ENCODE measurements at regions not wholly inside any gene's neighbourhood (a gene's known extent, or its start where the extent isn't known, plus 50 kb on each side); places are given as distances from the start of the nearest gene placed in this dataset.

- H3K9me3 Mint-ChIP-seq (ENCODE audit: low read depth) = no peaks in the 10 kb centered on the region
- no peak overlapping the region for H3K4me3 Mint-ChIP-seq
Observed at GRCh38 chr7:67445728-67446127, 449.1 kb downstream of the TYW1 start.

GRCh38 chr7:67447297-67447696, 450.7 kb downstream of the TYW1 start:
- Mint-ChIP-seq H3K36me3 (no peaks in the 10 kb centered on the region), H3K4me1 (no peaks in the 10 kb centered on the region), H3K27ac (no peak overlapping the region), H3K27me3 (no peaks in the 10 kb centered on the region), H3K9me3 (ENCODE audit: low read depth) (peaks cover 2% of the 10 kb centered on the region), H3K4me3 (no peak overlapping the region)
- CTCF ChIA-PET = no interaction called here
- ATAC-seq (no peak), DNase-seq (no peak)

More at GRCh38 chr7:67445728-67446127, 449.1 kb downstream of the TYW1 start:
- Mint-ChIP-seq H3K27ac (no peak overlapping the region), H3K36me3 (no peaks in the 10 kb centered on the region), H3K4me1 (no peaks in the 10 kb centered on the region), H3K27me3 (no peaks in the 10 kb centered on the region)
- DNase-seq (no peak), ATAC-seq (no peak)
- CTCF ChIA-PET = no interaction called here

GRCh38 chr7:67448271-67448670, 451.6 kb downstream of the TYW1 start:
- DNase-seq (no peak), ATAC-seq (no peak)
- H3K27ac Mint-ChIP-seq = no peak overlapping the region
- H3K36me3 Mint-ChIP-seq = no peaks in the 10 kb centered on the region
- no peaks in the 10 kb centered on the region for H3K4me1 Mint-ChIP-seq
- H3K27me3 Mint-ChIP-seq = no peaks in the 10 kb centered on the region
- H3K9me3 Mint-ChIP-seq (ENCODE audit: low read depth) = peaks cover 8% of the 10 kb centered on the region
- H3K4me3 Mint-ChIP-seq = no peak overlapping the region
- CTCF ChIA-PET = no interaction called here

DNA sequence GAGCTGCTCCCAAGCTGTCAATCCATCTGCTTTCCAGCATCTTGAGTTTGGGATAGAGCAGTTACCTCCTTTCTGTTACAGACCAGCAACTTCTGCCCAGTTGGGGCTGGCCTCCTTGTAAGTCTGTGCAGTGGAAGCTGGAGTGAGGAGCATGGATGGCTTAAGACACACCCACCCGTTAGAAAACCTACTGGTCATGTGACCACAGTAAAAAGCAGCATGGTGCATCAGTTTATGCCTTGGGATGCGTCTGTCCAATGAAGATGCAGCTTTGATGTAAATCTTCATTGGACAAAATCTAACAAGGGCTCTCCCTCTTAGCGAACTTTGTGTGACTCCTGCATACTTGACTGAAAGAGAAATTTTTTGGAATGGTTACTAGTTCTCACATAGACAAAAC, 453.5 kb downstream of the TYW1 start:
- Mint-ChIP-seq H3K4me1 (no peaks in the 10 kb centered on the region), H3K9me3 (ENCODE audit: low read depth) (peaks cover 8% of the 10 kb centered on the region), H3K27me3 (no peaks in the 10 kb centered on the region), H3K4me3 (no peak overlapping the region), H3K36me3 (no peaks in the 10 kb centered on the region), H3K27ac (no peak overlapping the region)
- ATAC-seq = no peak
- CTCF ChIA-PET = no interaction called here
- no peak for DNase-seq

- H3K27ac Mint-ChIP-seq = no peak overlapping the region
- no peaks in the 10 kb centered on the region for H3K36me3 Mint-ChIP-seq
- no peak overlapping the region for H3K4me3 Mint-ChIP-seq
- H3K4me1 Mint-ChIP-seq = no peaks in the 10 kb centered on the region
- CTCF ChIA-PET = no interaction called here
- ATAC-seq (no peak), DNase-seq (no peak)
- no peaks in the 10 kb centered on the region for H3K27me3 Mint-ChIP-seq
- peaks cover 8% of the 10 kb centered on the region for H3K9me3 Mint-ChIP-seq (ENCODE audit: low read depth)
Observed at GRCh38 chr7:67451306-67451705, 454.7 kb downstream of the TYW1 start.

DNA sequence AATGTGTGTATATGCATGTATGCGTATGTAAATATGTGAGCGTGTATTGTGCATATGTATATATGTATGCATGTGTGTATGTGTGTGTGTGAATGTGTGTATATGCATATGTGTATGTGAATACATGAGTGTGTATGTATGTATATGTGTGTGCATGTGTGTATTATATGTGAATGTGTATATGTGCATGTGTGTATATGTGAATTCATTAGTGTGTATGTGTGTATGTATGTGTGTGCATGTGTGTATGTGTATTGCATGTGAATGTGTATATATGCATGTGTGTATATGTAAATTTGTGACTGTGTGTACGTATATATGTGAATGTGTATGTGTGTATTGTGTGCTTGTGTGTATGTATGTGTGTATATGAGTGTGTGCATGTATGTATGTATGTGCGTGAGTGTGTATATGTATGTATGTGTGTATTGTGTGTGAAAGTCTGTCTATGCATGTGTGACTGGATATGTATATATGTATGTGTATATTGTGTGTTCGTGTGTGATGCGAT, 455.9 kb downstream of the TYW1 start:
- Mint-ChIP-seq H3K27me3 (no peaks in the 10 kb centered on the region), H3K4me1 (no peaks in the 10 kb centered on the region), H3K4me3 (no peak overlapping the region), H3K36me3 (no peaks in the 10 kb centered on the region), H3K9me3 (ENCODE audit: low read depth) (peaks cover 8% of the 10 kb centered on the region), H3K27ac (no peak overlapping the region)
- DNase-seq (no peak), ATAC-seq (no peak)
- CTCF ChIA-PET = no interaction called here

DNA sequence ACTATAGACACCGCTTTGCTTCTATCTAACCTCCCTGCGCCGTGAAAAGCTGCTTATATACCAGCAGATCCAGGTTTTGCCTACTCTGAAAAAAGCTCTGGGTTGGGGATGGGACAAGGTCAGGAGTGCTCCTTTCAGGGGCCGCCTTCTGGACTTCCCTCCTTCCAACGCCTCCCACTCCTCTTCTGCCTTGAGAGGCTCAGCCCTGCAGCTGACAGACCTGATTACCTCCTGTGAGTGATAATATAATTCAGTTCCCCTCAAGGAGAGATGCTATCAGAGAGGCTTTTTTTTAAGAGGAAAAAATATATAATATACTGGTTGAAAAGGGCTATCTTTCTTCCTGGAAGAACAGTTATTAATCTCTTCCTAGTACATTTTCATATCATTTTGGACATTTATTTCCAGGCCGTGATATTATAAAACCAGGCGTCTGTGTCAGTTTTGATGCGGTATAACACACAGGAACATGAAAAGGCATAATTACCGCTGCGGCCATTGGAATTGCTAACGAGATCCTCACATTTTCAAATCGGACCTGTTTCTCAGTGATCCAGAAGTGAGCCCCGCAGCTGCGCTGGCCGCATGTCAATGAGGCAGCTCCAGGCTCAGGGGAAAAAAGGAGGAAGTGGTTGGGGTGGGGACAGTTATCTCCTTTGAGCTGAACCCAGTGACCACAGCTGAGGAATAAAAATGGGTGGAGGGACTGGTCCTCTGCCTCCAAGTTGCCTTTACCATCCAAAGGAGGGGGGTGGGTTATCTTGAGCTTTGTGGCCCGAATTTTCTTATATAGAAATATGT, 457.1 kb downstream of the TYW1 start:
- peaks cover 8% of the 10 kb centered on the region for H3K9me3 Mint-ChIP-seq (ENCODE audit: low read depth)
- CTCF ChIA-PET = no interaction called here
- ATAC-seq (no peak), DNase-seq (no peak)
- H3K4me1 Mint-ChIP-seq = no peaks in the 10 kb centered on the region
- H3K27ac Mint-ChIP-seq = no peak overlapping the region
- H3K36me3 Mint-ChIP-seq = no peaks in the 10 kb centered on the region
- H3K4me3 Mint-ChIP-seq = no peak overlapping the region
- no peaks in the 10 kb centered on the region for H3K27me3 Mint-ChIP-seq

- Mint-ChIP-seq H3K4me1 (no peaks in the 10 kb centered on the region), H3K27ac (no peak overlapping the region), H3K27me3 (no peaks in the 10 kb centered on the region), H3K9me3 (ENCODE audit: low read depth) (peaks cover 8% of the 10 kb centered on the region), H3K4me3 (no peak overlapping the region), H3K36me3 (no peaks in the 10 kb centered on the region)
- CTCF ChIA-PET = no interaction called here
- no peak for DNase-seq
- no peak for ATAC-seq
Observed at GRCh38 chr7:67455508-67455907, 458.9 kb downstream of the TYW1 start.

- DNase-seq (no peak), ATAC-seq (no peak)
- Mint-ChIP-seq H3K4me1 (no peaks in the 10 kb centered on the region), H3K4me3 (no peak overlapping the region), H3K27me3 (no peaks in the 10 kb centered on the region), H3K36me3 (no peaks in the 10 kb centered on the region), H3K9me3 (ENCODE audit: low read depth) (no peaks in the 10 kb centered on the region), H3K27ac (no peak overlapping the region)
- CTCF ChIA-PET = no interaction called here
Observed at GRCh38 chr7:67462781-67463191, 466.2 kb downstream of the TYW1 start.

- CTCF ChIA-PET = no interaction called here
- H3K4me3 Mint-ChIP-seq = no peak overlapping the region
- ATAC-seq (no peak), DNase-seq (no peak)
- H3K27me3 Mint-ChIP-seq = no peaks in the 10 kb centered on the region
- H3K36me3 Mint-ChIP-seq = no peaks in the 10 kb centered on the region
- no peaks in the 10 kb centered on the region for H3K4me1 Mint-ChIP-seq
- no peak overlapping the region for H3K27ac Mint-ChIP-seq
- H3K9me3 Mint-ChIP-seq (ENCODE audit: low read depth) = peaks cover 1% of the 10 kb centered on the region
Observed at GRCh38 chr7:67463316-67463715, 466.7 kb downstream of the TYW1 start.

DNA sequence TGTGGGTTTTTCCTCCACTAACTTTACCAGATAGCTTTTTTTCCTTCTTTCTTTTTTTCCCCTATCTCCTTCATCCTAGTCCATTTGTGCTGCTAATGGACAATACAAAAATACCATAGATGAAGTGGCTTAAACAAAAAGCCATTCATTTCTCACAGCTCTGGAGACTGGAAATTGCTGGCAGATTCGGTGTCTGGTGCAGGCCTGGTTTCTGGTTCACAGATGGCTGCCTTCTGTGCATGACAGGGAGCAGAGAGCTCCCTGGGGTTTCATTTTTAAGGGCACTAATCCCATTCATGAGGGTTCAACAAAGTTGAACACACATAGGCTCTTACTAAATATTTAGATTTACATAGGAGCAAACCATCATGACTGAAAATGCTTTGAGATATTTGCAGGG, 467.4 kb downstream of the TYW1 start:
- H3K4me1 Mint-ChIP-seq = no peaks in the 10 kb centered on the region
- H3K9me3 Mint-ChIP-seq (ENCODE audit: low read depth) = peaks cover 6% of the 10 kb centered on the region
- H3K4me3 Mint-ChIP-seq = no peak overlapping the region
- H3K27me3 Mint-ChIP-seq = no peaks in the 10 kb centered on the region
- no peaks in the 10 kb centered on the region for H3K36me3 Mint-ChIP-seq
- DNase-seq (no peak), ATAC-seq (no peak)
- CTCF ChIA-PET = no interaction called here
- H3K27ac Mint-ChIP-seq = no peak overlapping the region

GRCh38 chr7:67466109-67466508, 469.5 kb downstream of the TYW1 start:
- DNase-seq = no peak
- H3K4me1 Mint-ChIP-seq = no peaks in the 10 kb centered on the region
- no peaks in the 10 kb centered on the region for H3K36me3 Mint-ChIP-seq
- no peaks in the 10 kb centered on the region for H3K27me3 Mint-ChIP-seq
- CTCF ChIA-PET = no interaction called here
- peaks cover 6% of the 10 kb centered on the region for H3K9me3 Mint-ChIP-seq (ENCODE audit: low read depth)
- no peak overlapping the region for H3K27ac Mint-ChIP-seq
- no peak for ATAC-seq
- H3K4me3 Mint-ChIP-seq = no peak overlapping the region

- Mint-ChIP-seq H3K27me3 (no peaks in the 10 kb centered on the region), H3K4me3 (no peak overlapping the region), H3K9me3 (ENCODE audit: low read depth) (peaks cover 6% of the 10 kb centered on the region), H3K36me3 (no peaks in the 10 kb centered on the region), H3K4me1 (no peaks in the 10 kb centered on the region), H3K27ac (no peak overlapping the region)
- DNase-seq (no peak), ATAC-seq (no peak)
- CTCF ChIA-PET = no interaction called here
Observed at GRCh38 chr7:67470256-67470751, 473.7 kb downstream of the TYW1 start.

- Mint-ChIP-seq H3K36me3 (no peaks in the 10 kb centered on the region), H3K4me1 (no peaks in the 10 kb centered on the region), H3K4me3 (no peak overlapping the region), H3K9me3 (ENCODE audit: low read depth) (no peaks in the 10 kb centered on the region), H3K27ac (no peak overlapping the region), H3K27me3 (no peaks in the 10 kb centered on the region)
- CTCF ChIA-PET = no interaction called here
- ATAC-seq (no peak), DNase-seq (no peak)
Observed at GRCh38 chr7:67475293-67475692, 478.7 kb downstream of the TYW1 start.
